Body of pancreas (tissue), 4 donors: ENCODE measurements at regions not wholly inside any gene's neighbourhood (a gene's known extent, or its start where the extent isn't known, plus 50 kb on each side); places are given as distances from the start of the nearest gene placed in this dataset.

Experiments used
- CTCF ChIP-seq, 7 experiments: fragments of 450-650 bp in 4 of 7; fragments of 200-600 bp in 3 of 7; sonication (generic) in 3 of 7; IDR thresholded peaks; one replicate each; pipeline ENCODE4 v1.5.1; 2016 to 2019; ENCODE audit warnings: antibody characterized with exemption in 7 of 7
- POLR2A ChIP-seq, 3 donors: fragments of 450-650 bp; IDR thresholded peaks; one replicate each; pipeline ENCODE4 v1.6.1; 2016; ENCODE audit warnings: antibody characterized with exemption in 3 of 3, mild to moderate bottlenecking in 2 of 3

GRCh38 chrX:116781926-116782325 lies 319.1 kb upstream of the CT83 start:
- TF ChIP-seq CTCF (IDR thresholded peaks at IDR 0.05) (no peak), POLR2A (IDR thresholded peaks at IDR 0.05) (no peak)
